IgD-negative memory B cell (primary cell): ENCODE measurements at regions not wholly inside any gene's neighbourhood (a gene's known extent, or its start where the extent isn't known, plus 50 kb on each side); places are given as distances from the start of the nearest gene placed in this dataset.

Source experiments
- H3K27ac Mint-ChIP-seq, 3 donors: one replicate each; pipeline ENCODE4 v1.8.0; 2020 to 2022; ENCODE audit warnings: mild to moderate bottlenecking in 3 of 3, mixed read lengths in 3 of 3, moderate library complexity in 1 of 3
- H3K27me3 Mint-ChIP-seq: one replicate; pipeline ENCODE4 v1.8.0; 2021; ENCODE audit warnings: mixed read lengths
- H3K36me3 Mint-ChIP-seq: one replicate; pipeline ENCODE4 v1.8.0; 2020; ENCODE audit warnings: mild to moderate bottlenecking, mixed read lengths
- H3K4me1 Mint-ChIP-seq, 3 donors: one replicate each; pipeline ENCODE4 v1.8.0; 2020 to 2022; ENCODE audit warnings: mixed read lengths in 3 of 3, mild to moderate bottlenecking in 1 of 3
- H3K4me3 Mint-ChIP-seq, 4 donors: one replicate each; pipeline ENCODE4 v1.8.0; 2020 to 2022; ENCODE audit warnings: mild to moderate bottlenecking in 4 of 4, mixed read lengths in 4 of 4, moderate library complexity in 3 of 4
- H3K9me3 Mint-ChIP-seq, 3 donors: one replicate each; pipeline ENCODE4 v1.8.0; 2020 to 2021; ENCODE audit warnings: mixed read lengths in 3 of 3, mild to moderate bottlenecking in 1 of 3

DNA sequence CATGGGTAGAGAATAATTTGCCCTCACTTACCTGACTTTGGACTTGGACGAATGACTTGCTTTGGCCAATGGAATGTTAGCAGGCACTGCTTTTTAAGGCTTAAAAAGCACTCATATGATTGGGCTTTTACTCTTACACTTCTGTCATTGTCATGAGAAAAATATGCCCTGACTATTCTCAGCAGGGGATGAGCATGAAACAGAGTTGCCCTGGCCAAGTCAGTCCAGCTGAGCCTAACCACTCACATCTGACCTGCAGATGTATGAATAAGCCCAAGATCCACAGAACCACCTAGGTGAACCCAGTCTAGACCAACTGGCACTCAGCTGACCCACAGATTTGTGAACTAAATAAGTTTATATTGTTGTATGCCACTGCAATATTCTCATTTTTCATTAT is 573.5 kb downstream of the TNS3 start:
- no peak overlapping the region for H3K27ac Mint-ChIP-seq

DNA sequence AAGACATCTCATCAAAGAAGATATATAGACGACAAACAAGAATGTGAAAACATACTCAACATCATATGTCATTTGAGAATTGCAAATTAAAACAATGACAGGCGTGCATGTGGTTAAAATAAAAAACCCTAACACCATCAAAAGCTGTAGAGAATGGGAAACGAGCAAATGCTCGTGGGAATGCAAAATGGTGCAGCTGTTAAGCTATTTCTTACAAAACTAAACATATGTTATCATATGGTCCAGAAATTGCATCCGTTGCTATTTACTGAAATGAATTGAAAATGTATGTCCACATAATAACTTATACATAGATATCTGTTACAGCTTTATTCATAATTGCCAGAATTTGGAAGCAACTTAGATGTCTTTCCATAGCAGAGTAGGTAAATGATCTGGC is 574.4 kb downstream of the TNS3 start:
- Mint-ChIP-seq H3K27ac (no peak overlapping the region), H3K27me3 (no peaks in the 10 kb centered on the region)

More for the DNA sequence above, 573.5 kb downstream of the TNS3 start:
- Mint-ChIP-seq H3K9me3 (peaks cover 0 to 2% (median 0%) of the 10 kb centered on the region in 3 donors), H3K4me3 (no peak overlapping the region), H3K36me3 (no peaks in the 10 kb centered on the region), H3K4me1 (no peaks in the 10 kb centered on the region), H3K27me3 (no peaks in the 10 kb centered on the region)

DNA sequence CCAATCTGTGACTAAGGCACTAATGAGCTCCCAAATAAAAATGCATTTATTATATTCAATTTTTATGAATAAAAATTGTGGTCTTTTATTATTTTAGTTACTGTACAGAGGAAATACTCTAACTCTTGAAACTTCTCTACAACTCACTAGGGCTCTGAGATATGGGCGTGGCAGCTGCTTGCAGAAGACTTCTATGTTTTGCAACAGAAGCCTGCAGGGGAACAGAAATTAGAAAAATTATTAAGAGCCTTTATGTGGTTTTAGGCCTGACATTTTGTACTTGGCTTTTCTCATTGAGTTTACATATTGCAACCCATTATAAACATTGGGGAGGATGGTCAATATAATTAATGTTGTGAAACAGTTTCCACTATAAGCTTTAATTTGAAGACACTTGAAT is 581.4 kb downstream of the TNS3 start:
- H3K9me3 Mint-ChIP-seq, result no peaks in the 10 kb centered on the region
- no peak overlapping the region for H3K4me3 Mint-ChIP-seq
- H3K27me3 Mint-ChIP-seq, result no peaks in the 10 kb centered on the region
- H3K4me1 Mint-ChIP-seq, result no peaks in the 10 kb centered on the region
- no peaks in the 10 kb centered on the region for H3K36me3 Mint-ChIP-seq
- no peak overlapping the region for H3K27ac Mint-ChIP-seq

More for the DNA sequence above, 574.4 kb downstream of the TNS3 start:
- Mint-ChIP-seq H3K9me3 (peaks cover 0 to 2% (median 0%) of the 10 kb centered on the region in 3 donors), H3K4me3 (no peak overlapping the region), H3K36me3 (no peaks in the 10 kb centered on the region), H3K4me1 (no peaks in the 10 kb centered on the region)

DNA sequence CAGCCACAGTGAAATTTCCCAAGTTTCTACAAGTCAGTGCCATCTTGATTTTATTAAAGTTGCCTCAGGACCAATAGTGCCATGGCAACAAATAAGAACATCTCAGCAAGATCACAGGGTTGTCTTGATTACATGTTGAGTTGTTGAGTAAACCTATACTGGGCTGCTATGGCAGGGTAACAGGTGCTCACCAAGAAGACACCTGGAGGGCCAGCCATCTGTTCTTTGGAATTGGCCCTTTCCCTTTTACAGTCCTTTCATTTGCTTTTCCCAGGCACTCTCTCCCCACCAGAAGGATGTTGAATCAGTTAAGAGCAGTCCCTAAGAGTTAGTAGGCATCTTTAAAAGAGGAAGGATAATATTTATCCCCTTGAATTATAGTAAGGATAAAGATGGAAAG is 582.0 kb downstream of the TNS3 start:
- no peaks in the 10 kb centered on the region for H3K4me1 Mint-ChIP-seq
- H3K27me3 Mint-ChIP-seq, result no peaks in the 10 kb centered on the region
- H3K9me3 Mint-ChIP-seq, result peaks cover 0 to 2% (median 0%) of the 10 kb centered on the region in 3 donors
- no peak overlapping the region for H3K4me3 Mint-ChIP-seq
- no peaks in the 10 kb centered on the region for H3K36me3 Mint-ChIP-seq
- no peak overlapping the region for H3K27ac Mint-ChIP-seq

DNA sequence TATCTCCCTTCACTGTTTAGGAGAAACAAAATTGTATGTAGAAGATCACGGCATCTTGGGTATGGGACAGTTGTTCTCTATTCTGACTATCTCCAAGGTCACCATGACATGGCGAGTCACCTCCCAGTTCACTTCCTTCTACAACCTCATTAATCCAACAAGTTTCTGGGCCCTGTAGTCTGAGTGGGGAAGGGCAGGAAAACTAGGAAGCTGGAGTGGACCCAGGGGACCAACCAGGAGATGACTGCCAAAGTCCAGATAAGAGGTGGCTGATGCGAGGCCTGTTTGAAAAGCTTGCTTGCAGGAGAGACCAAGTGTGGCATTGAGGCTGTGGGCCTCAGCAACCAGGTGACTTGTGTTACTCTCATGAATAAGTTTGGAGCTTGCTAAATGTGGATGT is 584.9 kb downstream of the TNS3 start:
- no peaks in the 10 kb centered on the region for H3K27me3 Mint-ChIP-seq
- no peaks in the 10 kb centered on the region for H3K4me1 Mint-ChIP-seq
- H3K4me3 Mint-ChIP-seq, result no peak overlapping the region
- H3K9me3 Mint-ChIP-seq, result peaks cover 0 to 2% (median 2%) of the 10 kb centered on the region in 3 donors
- no peak overlapping the region for H3K27ac Mint-ChIP-seq
- H3K36me3 Mint-ChIP-seq, result no peaks in the 10 kb centered on the region

DNA sequence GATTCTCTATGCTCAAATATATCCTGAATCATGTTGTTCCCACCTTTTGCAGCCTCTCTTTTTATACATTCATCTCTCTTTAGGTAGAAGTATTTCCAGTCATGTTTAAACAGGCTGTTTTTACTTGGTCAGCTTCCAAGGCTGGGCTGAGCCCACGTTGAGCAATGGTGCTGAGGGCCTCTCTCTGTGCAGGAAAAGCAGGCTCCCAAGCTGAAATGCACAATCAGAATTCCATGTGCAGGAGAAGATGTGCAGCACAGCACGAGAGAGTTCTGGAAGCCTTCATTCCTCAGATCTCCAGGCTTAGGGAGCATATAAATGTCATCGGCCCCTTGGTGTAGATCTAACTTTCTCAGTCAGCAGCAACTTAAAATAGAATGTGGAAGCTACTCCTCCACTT is 588.5 kb downstream of the TNS3 start:
- H3K4me3 Mint-ChIP-seq, result no peak overlapping the region
- H3K4me1 Mint-ChIP-seq, result no peaks in the 10 kb centered on the region
- H3K9me3 Mint-ChIP-seq, result peaks cover 0 to 2% (median 2%) of the 10 kb centered on the region in 3 donors
- no peaks in the 10 kb centered on the region for H3K27me3 Mint-ChIP-seq
- no peaks in the 10 kb centered on the region for H3K36me3 Mint-ChIP-seq
- no peak overlapping the region for H3K27ac Mint-ChIP-seq

DNA sequence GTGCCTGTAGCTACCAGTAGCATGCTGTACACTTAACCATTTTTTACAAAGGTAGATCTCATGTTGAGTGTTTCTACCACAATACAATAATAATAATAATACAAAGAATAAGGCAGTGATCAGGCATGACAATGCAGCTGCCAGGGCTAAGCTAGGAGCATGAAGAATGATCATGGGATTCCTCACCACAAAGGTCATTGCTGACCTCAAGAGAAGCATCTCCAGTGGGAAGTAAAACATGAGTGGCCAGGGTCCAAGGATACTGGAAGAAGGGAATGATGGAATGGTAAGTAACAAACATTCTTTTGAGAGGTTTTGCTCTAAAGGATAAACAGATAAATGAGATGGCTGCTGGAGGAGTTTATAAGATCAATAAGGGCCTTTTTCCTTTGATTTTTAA is 591.1 kb downstream of the TNS3 start:
- no peaks in the 10 kb centered on the region for H3K4me1 Mint-ChIP-seq
- H3K9me3 Mint-ChIP-seq, result peaks cover 0 to 2% (median 2%) of the 10 kb centered on the region in 3 donors
- no peak overlapping the region for H3K4me3 Mint-ChIP-seq
- no peaks in the 10 kb centered on the region for H3K36me3 Mint-ChIP-seq
- H3K27ac Mint-ChIP-seq, result no peak overlapping the region
- no peaks in the 10 kb centered on the region for H3K27me3 Mint-ChIP-seq

DNA sequence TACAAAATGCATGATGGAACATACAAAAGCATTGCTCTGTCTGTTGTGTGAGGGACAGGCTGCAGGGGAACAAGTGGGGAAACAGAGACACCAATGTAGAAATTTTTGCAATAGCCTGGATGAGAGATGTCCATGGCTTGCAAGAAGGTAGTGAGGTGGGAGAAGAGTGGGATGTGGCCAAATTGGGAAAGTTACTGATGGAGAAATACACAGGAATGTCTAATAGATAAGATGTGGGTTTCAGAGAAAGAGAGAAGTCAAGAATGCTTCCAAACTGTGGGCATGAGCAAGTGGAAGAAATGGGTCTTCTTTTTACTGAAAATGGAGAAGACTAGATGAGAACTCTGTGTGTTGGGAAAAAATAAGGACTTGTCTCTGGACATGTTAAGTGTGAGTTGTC is 592.7 kb downstream of the TNS3 start:
- Mint-ChIP-seq H3K27me3 (no peaks in the 10 kb centered on the region), H3K27ac (no peak overlapping the region), H3K4me3 (no peak overlapping the region), H3K9me3 (no peaks in the 10 kb centered on the region), H3K36me3 (no peaks in the 10 kb centered on the region), H3K4me1 (no peaks in the 10 kb centered on the region)

DNA sequence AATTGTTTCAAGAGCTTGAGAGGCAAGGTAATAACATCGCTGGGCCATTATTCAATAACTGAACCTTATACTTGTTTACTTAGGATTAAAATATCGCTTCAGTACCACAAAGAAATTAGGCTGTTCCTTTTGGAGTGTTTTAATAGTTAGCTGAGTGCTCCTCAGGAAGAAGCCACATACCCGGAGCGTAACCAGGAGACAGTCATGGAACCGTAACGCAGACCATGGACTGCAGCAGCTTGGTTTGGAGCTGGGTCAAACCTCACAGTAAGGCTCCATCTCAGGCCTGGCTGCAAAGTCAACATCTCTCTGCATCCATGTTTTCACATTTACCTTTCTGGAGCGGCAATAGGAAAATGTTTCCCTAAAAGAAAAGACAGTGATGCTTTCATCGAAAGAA is 599.0 kb downstream of the TNS3 start:
- H3K4me3 Mint-ChIP-seq, result no peak overlapping the region
- H3K36me3 Mint-ChIP-seq, result no peaks in the 10 kb centered on the region
- no peaks in the 10 kb centered on the region for H3K4me1 Mint-ChIP-seq
- no peak overlapping the region for H3K27ac Mint-ChIP-seq
- H3K9me3 Mint-ChIP-seq, result no peaks in the 10 kb centered on the region
- H3K27me3 Mint-ChIP-seq, result no peaks in the 10 kb centered on the region

DNA sequence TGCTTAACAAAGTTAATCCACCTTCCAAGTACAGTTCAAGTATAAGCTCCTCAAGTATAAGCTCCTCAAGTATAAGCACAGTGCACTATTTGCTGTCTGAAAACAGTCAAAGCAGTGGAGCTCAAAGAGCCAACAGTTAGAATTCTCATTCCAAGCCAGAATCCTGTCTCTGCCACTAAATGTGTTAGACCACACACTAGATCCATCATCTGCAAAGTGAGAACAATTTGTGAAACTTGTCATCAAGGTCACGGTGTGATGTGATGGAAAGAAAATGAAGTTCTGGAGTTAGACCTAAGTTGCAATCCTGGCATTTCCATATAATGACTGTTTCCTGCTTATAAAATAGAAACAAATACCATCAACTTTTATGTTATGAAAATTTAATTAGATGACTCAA is 602.5 kb downstream of the TNS3 start:
- Mint-ChIP-seq H3K36me3 (no peaks in the 10 kb centered on the region), H3K27me3 (no peaks in the 10 kb centered on the region), H3K9me3 (no peaks in the 10 kb centered on the region), H3K27ac (no peak overlapping the region), H3K4me3 (no peak overlapping the region), H3K4me1 (no peaks in the 10 kb centered on the region)

DNA sequence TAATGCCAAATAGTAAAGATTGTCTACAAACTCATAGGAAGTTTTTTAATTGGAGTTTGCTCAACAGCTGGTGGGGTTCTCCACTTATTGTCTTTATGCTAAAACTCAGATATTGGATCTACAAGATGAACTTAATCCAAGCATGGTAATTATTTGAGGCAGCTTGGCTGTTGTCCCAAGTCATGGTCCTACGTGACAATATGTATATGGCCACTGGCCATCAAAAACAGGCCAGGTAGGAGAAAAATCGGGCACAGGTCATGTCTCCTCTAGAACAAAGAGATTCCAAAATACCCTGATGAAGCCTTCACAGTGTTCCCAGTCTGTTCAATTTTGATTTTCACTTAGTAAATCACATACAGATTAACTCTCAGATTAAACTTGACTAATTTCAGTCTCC is 606.4 kb downstream of the TNS3 start:
- Mint-ChIP-seq H3K27ac (no peak overlapping the region), H3K4me1 (no peaks in the 10 kb centered on the region), H3K9me3 (no peaks in the 10 kb centered on the region), H3K27me3 (no peaks in the 10 kb centered on the region), H3K4me3 (no peak overlapping the region), H3K36me3 (no peaks in the 10 kb centered on the region)

DNA sequence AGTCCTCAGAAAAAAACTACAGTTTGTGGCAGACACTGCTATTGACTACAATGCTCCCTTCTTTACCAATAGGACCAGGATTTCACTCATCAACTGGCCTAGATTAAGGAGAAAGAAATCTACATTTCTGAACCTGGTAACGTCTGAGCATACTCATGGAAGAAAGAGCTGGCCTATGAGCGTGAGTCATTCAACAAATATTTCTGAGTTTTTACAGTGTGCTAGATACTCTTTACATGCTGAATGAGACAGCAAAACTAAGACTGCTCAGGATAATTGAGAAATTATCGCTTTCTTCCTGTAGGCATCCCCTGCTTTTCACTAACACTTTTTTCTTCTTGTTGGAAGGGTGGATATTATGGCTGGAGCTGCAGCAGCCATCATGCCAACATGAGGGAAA is 609.7 kb downstream of the TNS3 start:
- no peak overlapping the region for H3K27ac Mint-ChIP-seq
- H3K4me1 Mint-ChIP-seq, result no peaks in the 10 kb centered on the region
- H3K9me3 Mint-ChIP-seq, result peaks cover 0 to 2% (median 0%) of the 10 kb centered on the region in 3 donors
- H3K27me3 Mint-ChIP-seq, result no peaks in the 10 kb centered on the region
- H3K36me3 Mint-ChIP-seq, result no peaks in the 10 kb centered on the region
- H3K4me3 Mint-ChIP-seq, result no peak overlapping the region

DNA sequence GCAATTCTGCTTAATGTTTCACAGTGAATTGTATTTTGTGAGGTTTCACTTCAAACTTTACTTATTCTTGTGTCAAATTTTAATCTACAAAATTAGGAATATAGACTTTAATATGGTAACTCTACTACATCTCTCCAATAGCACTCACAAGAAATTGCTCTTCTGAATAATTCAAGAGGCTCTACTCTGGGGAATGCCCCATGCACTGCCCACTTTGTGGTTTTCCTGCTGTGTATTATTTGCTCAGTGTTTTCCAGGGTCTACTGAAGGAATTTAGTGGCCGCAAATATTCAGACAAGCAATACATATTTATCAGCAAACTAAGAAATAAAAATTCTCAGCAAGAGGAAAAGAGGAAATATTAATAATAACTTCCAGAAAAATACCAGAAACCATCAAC is 611.4 kb downstream of the TNS3 start:
- Mint-ChIP-seq H3K4me3 (no peak overlapping the region), H3K9me3 (peaks cover 1 to 4% (median 2%) of the 10 kb centered on the region in 3 donors), H3K36me3 (no peaks in the 10 kb centered on the region), H3K4me1 (no peaks in the 10 kb centered on the region), H3K27me3 (no peaks in the 10 kb centered on the region), H3K27ac (no peak overlapping the region)

DNA sequence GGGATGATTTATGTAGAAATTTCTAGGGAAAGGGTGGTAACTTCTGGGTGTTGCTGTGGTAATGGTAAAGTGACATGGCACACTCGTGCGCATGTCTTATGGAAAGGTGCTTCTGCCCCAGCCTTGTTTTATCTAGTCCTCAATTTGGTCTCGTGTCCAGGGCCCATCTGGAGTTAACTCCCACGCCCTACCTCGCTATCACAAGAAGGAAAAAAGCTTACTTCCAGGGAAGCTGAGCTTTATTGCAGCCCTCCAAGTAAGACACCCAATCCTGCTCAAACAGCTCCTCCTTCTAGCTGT is 611.8 kb downstream of the TNS3 start:
- Mint-ChIP-seq H3K4me3 (no peak overlapping the region), H3K36me3 (no peaks in the 10 kb centered on the region), H3K9me3 (peaks cover 2 to 8% (median 3%) of the 10 kb centered on the region in 3 donors), H3K27me3 (no peaks in the 10 kb centered on the region), H3K4me1 (no peaks in the 10 kb centered on the region), H3K27ac (no peak overlapping the region)

DNA sequence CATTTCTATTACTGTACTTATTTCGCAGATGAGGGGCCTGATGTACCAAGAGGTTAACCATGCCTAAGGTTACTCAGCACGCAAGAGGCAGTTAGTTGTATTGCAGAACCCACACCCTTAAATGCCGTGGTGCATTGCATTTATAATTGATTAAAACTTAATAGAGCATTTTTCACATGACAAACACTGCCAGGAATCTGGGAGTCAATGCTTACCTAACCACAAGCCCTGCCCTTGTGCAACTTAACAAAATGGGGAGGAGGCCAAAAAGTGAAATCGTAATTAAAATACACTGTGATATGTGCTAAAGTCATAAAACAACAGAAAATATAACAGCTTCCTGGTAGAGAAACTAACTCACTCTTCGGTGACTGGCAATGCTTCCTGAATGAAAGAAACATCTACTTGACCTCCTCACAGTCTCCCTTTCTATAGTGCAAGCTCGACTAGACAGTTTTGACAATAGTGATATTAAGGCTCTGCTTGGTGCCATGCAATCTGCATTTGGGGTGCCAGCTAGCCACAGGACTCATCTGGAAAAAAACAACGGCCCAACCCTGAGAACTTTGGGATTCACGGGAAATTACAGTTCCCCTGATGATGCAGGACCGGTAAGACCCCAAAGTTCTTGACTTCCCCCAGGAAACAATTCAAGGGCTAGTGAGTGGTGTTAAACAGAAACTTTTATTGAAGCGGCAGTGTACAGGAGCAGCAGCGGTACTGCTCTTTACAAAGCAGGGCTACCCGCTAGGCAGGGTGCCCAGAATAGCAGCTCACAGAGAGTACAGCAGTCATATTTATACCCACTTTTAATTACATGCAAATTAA is 612.4 kb downstream of the TNS3 start:
- Mint-ChIP-seq H3K36me3 (no peaks in the 10 kb centered on the region), H3K4me1 (no peaks in the 10 kb centered on the region), H3K27ac (no peak overlapping the region), H3K27me3 (no peaks in the 10 kb centered on the region), H3K9me3 (peaks cover 7 to 14% (median 8%) of the 10 kb centered on the region in 3 donors), H3K4me3 (no peak overlapping the region)

DNA sequence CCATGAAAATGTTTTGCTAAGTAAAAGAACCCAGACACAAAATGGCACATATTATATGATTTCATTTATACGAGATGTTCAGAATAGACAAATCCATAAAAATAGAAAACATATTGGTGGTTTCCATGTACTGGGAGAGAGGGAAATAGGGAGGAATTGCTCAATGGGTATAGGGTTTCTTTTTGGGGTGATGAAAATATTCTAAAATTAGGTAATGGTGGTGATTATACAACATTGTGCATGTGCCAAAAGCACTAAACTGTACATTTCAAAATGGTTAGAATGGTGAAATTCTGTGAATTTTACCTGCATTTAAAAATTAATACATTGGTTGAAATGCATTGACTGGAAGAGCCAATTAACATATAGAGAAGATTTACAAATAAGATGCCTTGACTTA is 613.9 kb downstream of the TNS3 start:
- H3K36me3 Mint-ChIP-seq, result no peaks in the 10 kb centered on the region
- H3K27ac Mint-ChIP-seq, result no peak overlapping the region
- H3K4me3 Mint-ChIP-seq, result no peak overlapping the region
- H3K9me3 Mint-ChIP-seq, result peaks cover 7 to 20% (median 9%) of the 10 kb centered on the region in 3 donors
- no peaks in the 10 kb centered on the region for H3K27me3 Mint-ChIP-seq
- H3K4me1 Mint-ChIP-seq, result no peaks in the 10 kb centered on the region
